HuH-7 (cell line): ENCODE measurements at regions not wholly inside any gene's neighbourhood (a gene's known extent, or its start where the extent isn't known, plus 50 kb on each side); places are given as distances from the start of the nearest gene placed in this dataset.
A peak's percentile ranks its signal among the peaks of the same experiment; 100 is the strongest.
"Not testable (repeated sequence)": the region's sequence is repeated elsewhere in the genome, so short reads cannot be mapped to it uniquely, and the experiment has no call there.

Experiments used
- DNase-seq: peaks from one replicate; pipeline ENCODE4 v3.0.0; 2011; ENCODE audit warnings: low spot score

DNA sequence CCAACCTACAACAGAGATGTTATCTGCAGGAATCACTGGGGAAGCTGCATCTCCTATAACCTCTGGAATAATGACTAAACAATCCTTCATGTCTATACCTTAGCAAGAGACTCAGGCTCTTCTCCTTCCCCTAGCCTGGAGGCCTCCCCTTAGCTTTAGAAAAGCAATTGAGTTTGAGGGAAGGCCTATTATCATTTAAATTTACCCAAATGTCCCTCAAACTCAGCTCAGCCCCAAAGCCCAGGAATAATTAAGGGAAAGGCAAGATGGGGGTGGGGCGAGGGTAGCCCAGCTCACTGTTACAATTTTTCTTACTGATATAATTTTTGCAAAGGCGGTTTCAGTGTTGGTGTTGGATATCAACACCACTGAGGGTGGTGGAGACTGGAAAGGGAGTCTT is 151.4 kb upstream of the EEA1 start:
- DNase-seq: no peak

DNA sequence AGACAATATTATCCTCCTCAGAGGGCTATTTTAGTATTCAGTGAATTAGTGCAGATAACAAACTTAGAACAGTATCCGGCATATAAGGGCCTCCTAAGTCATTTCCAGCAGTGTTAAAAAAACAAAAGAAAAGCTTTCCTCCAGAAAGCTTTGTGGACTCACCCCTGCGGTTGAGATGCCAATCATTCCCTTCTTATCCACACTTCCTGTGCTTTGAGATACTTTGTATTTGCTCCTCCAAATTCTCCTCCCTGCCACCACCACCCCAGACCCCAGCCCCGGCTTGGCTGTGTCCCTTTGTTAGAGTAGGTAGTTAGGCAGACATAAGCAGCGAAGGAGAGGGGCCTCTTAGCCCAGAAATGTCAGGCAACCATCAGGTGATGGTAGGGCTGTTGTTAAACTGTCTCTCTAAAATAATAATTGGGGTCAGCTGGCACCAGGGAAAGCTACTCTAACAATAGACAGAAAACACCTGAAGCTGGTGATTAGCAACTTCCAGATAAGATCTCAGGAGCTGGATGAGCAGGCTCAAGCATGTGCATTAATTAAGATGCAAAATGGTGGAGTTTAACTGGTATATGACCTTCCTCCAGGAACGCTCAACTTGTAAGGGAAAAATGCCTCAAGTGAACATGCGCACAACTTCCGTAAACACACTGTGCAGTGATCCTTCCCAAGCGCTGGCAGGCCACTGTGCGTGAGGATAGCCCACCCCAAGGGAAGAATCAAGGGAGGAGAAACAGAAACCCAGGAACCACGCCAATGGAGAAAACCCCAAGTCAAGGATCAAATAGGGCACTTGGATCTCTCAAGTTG is 152.1 kb upstream of the EEA1 start:
- no peak for DNase-seq

DNA sequence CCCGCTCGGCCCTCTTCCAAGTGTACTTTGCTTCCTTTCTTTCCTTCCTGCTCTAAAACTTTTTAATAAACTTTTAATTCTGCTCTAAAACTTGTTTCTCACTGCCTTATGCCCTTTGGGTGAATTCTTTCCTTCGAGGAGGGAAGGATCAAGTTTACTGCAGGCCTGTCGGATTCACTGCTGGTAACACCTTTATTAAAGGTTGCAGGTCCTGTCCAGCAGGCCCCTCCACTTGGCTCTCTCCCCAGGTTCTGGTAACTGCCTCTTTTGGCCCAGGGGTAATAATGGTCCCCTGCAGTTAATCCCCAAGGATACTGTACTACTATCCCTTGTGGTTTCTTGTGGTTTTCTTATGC is 152.7 kb upstream of the EEA1 start:
- no peak for DNase-seq

DNA sequence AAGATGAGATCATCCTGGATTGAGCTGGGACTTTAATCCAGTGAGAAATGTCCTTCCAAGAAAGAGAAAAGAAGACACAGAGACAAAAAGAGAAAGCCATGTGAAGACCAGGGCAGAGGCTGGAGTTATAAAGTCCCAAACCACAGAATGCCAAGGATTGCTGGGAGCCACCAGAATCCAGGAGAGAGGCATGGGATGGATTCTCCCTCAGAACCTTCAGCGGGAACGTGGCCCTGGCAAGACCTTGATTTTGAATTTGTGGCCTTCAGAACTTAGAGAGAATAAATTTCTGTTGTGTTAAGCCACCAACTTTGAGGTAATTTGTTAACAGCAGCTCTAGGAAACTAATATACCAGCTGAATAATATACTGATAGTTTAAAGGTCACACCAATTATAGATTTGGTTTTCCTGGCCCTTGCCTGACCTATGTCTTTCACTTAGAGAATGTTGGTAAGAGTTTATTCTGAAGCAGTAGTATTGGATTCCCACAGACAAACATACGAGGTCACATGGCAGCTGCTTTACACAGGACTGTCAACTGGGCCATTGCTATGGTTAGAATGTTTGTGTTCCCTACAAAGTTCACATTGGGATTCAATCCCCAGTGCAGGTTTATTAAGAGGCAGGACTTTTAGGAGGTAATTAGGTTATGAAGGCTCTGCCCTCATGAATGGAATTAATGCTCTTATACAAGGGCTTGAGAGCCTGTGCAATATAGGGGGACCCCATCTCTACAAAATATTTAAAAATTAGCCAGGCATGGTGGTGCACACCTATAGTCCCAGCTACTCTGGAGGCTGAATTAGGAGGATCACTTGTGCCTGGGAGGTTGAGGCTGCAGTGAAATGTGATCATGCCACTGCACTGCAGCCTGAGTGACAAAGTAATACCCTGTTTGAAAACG is 156.5 kb upstream of the EEA1 start:
- peak; percentile 11 for DNase-seq

DNA sequence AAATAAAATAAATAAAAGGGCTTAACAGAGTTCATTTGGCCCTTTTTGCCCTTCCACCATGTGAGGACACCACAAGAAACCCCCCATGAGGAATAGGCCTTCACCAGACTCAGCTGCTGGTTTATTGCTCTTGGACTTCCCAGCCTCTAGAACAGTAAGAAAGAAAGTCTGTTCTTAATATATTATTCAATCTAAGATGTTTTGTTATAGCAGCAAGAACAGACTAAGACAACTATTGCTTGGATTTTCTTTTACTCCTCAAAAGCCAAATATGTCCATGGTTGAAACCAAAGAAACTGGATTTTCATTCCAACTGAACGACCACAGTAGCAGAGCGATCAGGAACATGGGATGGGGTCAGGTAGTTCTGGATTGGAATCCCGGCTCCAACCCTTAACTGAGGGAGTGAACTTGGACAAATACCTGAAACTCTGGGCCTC is 157.2 kb upstream of the EEA1 start:
- no peak for DNase-seq

DNA sequence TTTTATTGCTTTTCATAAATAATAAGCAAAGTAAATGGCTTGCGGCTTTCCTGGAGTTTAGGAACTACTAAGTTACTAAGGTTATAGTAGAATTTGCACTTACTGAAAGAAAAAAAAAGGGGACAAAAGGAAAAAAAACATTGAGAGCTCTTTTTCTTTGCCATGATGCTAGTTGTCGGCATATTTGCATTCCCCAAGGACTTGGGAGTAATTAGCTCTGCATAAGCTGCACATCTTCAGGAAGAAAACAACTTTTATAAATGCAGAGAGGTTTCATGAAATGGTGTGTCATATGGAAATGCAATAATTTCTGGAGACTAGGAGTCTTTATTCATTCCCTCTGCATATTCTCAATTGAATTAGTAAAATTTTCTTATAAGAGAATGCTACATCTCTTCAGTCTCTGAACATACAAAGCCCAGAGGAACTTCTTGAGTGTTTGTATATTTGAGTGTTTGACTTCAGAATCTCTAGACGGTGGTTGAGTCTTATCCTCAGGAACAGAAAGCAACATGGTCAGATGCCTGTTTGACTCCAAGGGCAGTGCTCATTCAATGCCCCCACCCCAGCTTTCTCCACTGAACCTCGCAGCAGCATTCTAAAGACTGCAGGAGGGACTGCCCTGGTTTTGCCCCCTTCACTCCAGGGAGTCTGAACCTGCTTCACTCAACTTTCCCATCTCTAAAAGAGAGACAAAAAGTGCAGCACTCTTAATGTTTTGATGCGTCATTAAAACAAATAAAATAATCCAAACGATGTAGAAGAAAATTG is 158.9 kb upstream of the EEA1 start:
- no peak for DNase-seq

DNA sequence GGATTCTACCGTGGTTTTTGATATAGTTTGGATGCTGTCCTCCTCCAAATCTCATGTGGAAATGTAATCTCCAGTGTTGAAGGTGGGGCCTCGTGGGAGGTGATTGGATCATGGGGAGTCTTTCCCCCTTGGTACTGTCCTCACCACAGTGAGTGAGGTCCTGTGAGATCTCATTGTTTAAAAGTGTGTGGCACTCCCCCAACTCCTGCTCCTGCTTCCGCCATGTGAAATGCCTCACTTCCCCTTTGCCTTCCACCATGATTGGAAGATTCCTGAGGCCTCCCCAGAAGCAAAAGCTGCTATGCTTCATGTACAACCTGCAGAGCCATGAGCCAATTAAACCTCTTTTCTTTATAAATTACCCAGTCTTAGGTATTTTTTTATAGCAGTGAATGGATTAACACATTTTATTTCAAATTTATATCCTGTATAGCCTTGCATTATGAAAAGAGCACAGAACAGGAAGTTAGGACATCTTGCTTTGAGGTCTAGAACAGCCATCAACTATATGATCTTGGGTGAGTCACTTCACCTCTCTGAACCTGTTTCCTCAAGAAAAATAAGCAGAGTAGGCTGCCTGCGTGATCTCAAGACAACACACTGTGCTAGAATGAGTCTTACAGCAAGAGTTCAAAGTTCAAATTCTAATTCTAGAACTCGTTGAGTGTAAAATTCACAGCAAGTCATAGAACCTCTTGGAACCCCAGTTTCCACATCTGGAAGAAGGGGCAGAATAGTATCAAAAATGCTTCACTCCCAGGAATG is 160.9 kb upstream of the EEA1 start:
- DNase-seq: no peak

DNA sequence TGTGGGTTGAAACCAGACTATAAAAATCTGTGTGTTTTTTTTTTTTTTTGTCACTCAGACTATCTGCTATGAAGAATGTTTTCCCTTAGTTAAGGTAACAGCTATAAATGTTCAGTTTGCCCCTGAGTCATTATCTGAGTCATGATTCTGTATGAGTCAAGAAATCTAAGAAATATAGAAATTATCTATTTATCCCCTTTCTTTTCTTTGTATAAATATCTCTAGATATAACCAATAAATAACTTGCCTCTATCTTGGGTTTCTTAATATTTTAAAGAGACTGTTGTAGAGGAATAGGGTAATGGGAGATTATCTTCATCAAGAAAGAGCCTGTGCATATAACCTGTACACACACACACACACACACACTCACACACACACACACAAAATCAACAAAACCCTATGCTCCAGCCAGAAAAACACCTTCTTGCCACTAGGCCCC is 161.7 kb upstream of the EEA1 start:
- no peak for DNase-seq

DNA sequence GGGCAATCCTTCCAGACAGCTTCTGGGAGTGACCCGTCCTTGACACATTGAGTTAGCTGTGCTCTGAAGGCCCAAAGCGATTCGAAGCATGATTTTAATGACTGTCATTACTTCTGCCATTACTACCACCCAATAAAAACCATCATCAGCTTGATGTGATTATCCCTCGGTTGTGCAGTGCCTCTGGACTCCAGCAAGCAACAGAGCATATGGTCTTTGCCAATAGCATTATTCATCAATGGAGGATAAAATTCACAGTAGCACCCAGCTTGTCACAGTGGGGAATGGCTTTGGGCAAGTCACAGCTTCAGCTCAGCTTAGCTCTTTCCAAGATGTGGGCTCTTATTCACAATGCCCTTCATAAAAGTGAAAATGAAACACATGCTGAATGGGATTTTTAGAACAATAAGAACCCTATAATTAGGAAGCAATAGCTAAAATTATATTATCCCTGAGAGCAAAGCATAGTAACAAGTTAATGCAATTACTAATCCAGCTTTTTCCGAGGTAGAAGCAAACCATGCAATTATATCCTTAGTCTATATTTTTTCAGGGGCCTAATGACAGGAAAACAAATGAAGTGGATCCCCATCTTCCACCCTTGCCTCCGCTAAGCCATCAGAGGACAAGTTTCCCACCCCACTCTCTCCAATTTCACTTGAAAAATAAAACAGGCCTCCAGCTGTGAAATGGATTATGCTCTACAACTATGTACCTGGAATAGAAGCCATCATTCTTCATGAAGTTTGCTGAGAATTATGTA is 163.0 kb upstream of the EEA1 start:
- DNase-seq: no peak

DNA sequence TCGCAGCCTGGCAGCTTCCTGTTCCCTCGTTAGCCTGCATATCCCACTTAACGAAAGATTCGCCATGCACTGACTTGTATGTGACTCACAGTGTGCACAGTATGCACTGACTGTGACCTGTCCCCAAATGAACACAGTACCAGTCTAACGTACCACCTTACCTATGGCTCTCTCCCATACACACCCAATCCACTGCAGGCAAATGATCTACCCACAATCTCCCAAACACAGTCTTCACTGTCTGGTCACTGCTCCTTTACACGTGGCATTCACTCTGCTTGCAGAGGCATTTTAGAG is 163.5 kb upstream of the EEA1 start:
- DNase-seq: no peak

DNA sequence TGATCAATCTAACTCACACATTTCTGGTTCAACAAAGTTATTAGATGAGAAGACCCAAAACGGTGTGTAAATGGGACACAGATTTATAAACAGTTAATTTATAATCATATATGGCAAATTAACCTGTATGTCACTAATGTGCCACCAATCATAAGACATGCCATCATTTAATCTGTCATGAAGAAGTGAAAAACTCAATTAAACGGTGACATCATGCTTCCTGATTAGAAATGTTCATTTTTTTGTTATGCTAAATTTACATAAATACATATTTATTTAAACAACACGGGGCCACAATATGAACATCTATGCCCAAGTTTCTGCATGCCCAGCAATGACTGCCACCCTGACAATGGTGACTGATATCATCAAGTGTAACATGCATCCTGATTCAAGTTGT is 164.1 kb upstream of the EEA1 start:
- no peak for DNase-seq

DNA sequence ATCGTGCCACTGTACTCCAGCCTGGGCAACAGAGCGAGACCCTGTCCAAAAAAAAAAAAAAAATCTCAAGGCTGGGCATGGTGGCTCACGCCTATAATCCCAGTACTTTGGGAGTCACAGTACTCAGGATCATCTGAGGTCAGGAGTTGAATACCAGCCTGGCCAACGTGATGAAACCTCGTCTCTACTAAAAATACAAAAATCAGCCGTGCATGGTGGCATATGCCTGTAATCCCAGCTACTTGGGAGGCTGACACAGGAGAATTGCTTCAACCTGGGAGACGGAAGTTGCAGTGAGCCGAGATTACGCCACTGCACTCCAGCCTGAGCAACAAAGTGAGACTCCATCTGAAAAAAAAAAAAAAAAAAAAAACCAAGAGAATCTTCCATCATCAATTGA is 165.1 kb upstream of the EEA1 start:
- not testable (repeated sequence) for DNase-seq

DNA sequence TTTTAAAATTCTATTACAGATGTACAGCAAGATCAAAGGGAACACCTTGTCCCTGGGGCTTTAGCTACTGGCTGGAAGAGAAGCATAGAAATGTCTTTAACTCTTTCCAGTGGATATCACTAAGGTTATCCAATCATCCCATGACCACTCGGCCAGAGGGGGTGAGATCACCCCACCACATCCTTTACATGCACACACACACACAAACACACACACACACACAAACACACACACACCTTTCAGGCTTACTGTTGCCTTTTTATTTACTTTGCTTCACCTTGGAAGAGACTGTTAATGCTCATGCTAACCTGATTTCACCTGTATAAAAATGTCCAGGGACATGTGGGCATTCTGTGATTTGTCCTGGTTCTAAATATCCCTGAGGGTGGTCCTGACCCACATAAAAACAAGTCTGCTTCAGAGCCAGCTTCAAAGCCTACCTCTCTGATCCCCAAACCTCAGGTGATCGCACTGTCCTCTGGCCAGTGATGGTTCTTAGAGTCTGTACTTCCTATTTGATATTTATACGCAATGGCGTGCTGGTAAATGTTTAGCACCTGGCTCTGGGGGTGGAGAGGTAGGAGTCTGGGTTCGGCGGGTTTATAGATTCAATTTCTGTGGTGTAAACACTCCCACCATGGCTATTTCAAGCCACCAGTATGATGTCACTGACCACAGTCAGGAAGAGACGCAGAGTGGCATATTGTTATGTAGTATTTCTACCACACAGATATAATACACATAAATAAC is 166.1 kb upstream of the EEA1 start:
- DNase-seq: no peak

DNA sequence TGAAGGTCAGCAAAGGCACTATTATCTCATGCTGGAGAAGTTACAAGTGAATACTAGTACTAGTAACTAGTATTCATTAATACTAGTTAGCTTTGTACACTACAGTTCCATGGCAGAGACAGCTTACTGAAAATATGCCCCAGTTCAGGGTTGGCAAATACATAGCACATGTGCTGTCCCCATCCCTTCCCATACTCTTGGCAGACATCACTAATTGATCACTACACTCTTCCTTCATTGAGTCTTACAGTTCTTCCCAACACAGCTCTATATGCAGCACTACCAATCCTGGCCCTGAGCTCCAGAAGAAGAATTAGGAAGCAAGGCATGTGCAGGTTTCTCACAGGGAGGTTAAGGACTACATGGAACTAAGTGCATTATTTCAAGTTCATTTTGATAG is 168.3 kb upstream of the EEA1 start:
- no peak for DNase-seq

DNA sequence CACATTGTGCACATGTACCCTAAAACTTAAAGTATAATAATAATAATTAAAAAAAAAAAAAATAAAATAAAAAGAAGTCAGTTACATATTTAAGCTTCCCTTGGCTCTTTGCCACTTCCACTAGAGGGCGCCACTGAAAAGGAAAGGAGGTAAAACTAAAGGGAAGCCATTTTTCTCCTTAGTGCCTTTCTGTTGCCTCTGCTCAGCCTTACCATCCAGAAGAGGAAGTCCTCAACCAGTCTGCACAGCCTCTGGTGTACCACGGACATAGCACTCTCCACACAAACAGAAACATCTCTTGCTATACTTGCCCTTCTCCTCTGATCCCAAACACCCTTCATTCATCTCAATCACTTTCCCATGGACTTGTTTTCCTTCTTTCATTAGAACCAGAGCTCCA is 169.0 kb upstream of the EEA1 start:
- DNase-seq: no peak

DNA sequence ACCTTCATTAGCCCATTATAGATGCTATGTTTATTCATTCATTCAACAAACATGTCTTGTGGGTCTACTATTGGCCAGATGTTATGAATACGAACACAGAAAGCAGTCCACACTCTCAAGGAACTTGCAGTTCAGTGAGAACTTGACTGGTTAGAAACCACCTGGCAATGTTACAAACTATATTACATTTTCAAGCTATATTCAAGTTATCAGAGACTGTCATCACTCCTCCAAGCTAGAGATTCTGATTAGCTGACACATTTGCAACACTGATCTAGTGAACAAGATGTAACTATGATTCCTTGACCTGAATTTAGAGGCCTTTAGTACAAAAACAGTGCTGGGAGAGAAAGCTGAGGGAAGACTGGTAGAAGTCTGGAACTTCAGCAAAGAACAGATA is 170.7 kb upstream of the EEA1 start:
- no peak for DNase-seq

DNA sequence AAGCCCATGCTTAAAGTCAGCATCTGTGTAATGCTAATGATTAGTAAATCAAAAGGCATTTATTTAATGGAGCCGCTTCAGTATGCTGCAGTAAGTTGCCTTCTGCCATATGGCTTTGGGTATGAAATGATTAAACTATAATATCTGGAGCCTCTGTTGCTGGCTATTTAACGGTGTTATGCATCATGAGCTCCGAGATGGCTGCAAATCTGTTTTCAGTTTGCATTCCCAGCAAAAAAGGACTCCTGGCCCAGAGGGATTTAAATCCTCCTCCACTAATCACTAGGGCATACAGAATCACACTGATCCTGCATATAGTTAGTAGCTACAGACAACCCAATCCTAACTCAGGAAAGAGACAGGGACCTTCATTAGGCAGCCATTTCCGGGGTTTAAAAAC is 171.5 kb upstream of the EEA1 start:
- DNase-seq: no peak

DNA sequence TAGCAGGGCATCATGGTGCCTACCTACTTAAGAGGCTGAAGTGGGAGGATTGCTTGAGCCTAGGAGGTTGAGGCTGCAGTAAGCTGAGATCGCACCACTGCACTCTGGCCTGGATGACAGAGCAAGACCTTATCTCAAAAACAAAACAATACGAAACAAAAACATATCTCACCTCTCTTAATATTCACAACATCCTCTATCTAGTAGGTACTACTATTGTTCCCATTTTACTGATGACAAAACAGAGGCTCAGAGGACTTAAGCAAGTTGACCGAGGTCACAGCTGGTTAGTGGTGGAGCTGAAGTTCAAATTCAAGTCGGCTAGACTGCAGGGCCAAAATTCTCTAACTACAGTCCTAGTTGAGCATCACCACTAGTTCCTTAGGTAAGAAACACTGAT is 172.3 kb upstream of the EEA1 start:
- no peak for DNase-seq

DNA sequence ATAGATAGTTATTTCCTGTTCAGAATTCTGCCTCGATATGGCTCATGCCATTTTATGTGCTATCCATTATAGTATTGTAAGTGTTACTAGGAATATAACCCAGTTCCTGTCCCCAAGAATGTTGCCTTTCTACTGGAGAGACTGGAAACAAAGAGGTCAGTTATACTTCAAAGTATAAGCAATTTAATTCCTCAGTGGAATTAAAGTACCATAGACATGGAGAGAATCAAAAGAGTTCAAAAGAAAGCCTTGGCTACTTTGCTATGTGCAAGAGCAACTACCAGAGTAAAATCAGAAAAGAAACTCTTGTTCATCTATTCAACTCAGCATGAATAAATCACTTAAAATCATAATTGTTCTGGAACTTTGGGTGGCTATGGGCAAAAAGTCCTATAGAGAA is 173.2 kb upstream of the EEA1 start:
- DNase-seq: no peak

DNA sequence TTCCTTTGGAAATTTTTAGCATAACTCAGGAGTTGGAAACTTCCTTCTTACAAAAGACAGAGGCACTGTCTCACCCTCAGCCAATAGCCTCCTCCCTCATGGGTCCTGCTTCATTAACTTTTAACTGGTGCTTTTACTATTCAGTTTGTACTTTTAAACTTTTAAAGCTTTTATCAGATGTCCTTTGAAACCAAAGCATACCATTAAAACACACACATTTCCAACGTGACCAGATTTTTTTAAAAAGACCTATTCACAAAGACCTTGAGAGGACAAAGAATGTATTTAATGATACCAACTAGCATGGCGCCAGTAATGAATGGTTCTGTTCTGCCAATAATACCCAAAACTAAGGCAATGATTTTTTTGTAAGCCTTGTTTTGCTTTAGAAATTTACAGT is 173.6 kb upstream of the EEA1 start:
- no peak for DNase-seq

DNA sequence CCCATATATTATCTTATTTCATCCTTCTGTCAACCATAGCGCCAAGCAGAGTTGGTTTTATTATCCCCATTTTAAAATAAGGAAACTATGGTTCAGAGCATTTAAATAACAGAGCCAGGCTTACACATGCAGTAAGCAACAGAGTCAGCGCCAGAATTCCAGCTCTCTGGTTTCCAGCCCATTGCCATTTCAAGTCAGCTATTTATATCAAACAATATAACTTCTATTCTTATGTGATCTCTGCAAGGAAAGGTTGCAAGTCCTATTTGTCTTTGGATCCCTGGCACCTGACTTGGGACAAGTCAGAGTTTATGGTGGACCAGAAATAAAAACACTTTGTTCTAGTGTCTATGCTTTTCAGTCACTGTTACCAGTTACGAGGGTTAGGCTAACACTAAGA is 174.1 kb upstream of the EEA1 start:
- no peak for DNase-seq
